ENCODE measurements at regions not wholly inside any gene's neighbourhood (a gene's known extent, or its start where the extent isn't known, plus 50 kb on each side); places are given as distances from the start of the nearest gene placed in this dataset.
"Not testable (repeated sequence)": the region's sequence is repeated elsewhere in the genome, so short reads cannot be mapped to it uniquely, and the experiment has no call there.

DNA sequence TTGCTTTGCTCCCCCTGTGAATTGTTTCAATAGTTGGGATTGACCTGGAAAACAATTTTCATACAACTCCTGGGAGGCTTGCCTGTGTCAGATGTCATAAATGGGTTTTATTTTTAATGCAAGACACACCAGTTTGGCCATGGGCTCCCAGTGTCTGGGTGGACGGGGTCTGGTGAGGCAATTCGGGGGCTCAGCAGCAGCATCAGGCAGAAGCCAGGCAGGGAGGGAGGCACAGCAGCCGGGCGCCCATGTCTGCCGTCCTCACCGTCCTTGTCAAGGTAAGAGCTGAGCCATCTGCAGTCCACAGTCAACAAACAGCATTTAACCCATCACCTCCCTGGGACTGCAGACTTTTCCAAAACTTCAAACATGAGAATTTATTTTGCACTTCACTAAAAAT, 150.6 kb downstream of the NPIPB11 start:
- in situ Hi-C loops (cut with MboI): not testable (repeated sequence)

DNA sequence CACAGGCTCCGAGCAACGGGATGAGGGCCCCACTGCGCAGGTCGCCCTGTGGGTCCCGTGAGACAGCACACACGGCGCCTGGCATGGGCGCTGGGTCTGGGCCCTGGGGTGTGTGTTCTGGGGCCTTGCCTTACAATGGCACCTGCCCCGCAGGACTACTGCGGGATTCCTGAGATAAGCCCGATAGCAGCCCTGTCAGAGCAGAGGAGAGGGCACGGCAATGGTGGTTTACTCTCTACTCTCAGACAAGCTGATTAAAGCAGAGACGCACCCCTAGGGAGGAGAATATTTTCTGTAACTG, 151.1 kb downstream of the NPIPB11 start:
- H3K9me3 ChIP-seq (replicated peaks; ENCODE audit: control insufficient read depth, insufficient read depth, low read length); RAD21 ChIA-PET (ENCODE audit: unreplicated experiment); CTCF ChIA-PET; H3K79me2 ChIP-seq (ENCODE audit: control insufficient read depth, insufficient read depth, low read length); in situ Hi-C loops (cut with MboI); H3K9ac ChIP-seq (ENCODE audit: control insufficient read depth, insufficient read depth, low read length); FAIRE-seq; H2AFZ ChIP-seq (ENCODE audit: control insufficient read depth, low read depth, low read length); H4K20me1 ChIP-seq (ENCODE audit: control insufficient read depth, insufficient read depth); POLR2A ChIA-PET; intact Hi-C loops (cut with micrococcal nuclease; ENCODE audit: unreplicated experiment); H3K27ac ChIP-seq (ENCODE audit: control insufficient read depth, insufficient read depth); DNase-seq (ENCODE audit: low read depth, low spot score); ATAC-seq; BruUV-seq (replicated peaks); H3K4me3 ChIP-seq; SMC1A ChIA-PET (ENCODE audit: uncharacterized antibody, unreplicated experiment); H3K4me2 ChIP-seq (ENCODE audit: control insufficient read depth, insufficient read depth); H3K27me3 ChIP-seq (replicated peaks in 1 of 2; ENCODE audit: control insufficient read depth in 2 of 2, insufficient read depth in 2 of 2, low read length in 1 of 2); H3K4me1 ChIP-seq (ENCODE audit: control insufficient read depth, insufficient read depth, low read length); H3K36me3 ChIP-seq (ENCODE audit: control insufficient read depth in 2 of 2, insufficient read depth in 2 of 2, low read length in 1 of 2): not testable (repeated sequence)
- 17% methylated on average over 6 of the region's 13 CpGs for WGBS (ENCODE audit: insufficient coverage, insufficient replicate concordance, low lambda C conversion rate, missing lambda C conversion rate)

More for the DNA sequence above, 150.6 kb downstream of the NPIPB11 start:
- BruUV-seq (replicated peaks); H3K9me3 ChIP-seq (replicated peaks; ENCODE audit: control insufficient read depth, insufficient read depth, low read length); H3K79me2 ChIP-seq (ENCODE audit: control insufficient read depth, insufficient read depth, low read length); intact Hi-C loops (cut with micrococcal nuclease; ENCODE audit: unreplicated experiment); POLR2A ChIA-PET; H3K27ac ChIP-seq (ENCODE audit: control insufficient read depth, insufficient read depth); ATAC-seq; H2AFZ ChIP-seq (ENCODE audit: control insufficient read depth, low read depth, low read length); RAD21 ChIA-PET (ENCODE audit: unreplicated experiment); H3K4me1 ChIP-seq (ENCODE audit: control insufficient read depth, insufficient read depth, low read length); CTCF ChIA-PET; FAIRE-seq; SMC1A ChIA-PET (ENCODE audit: uncharacterized antibody, unreplicated experiment); H3K4me2 ChIP-seq (ENCODE audit: control insufficient read depth, insufficient read depth); H3K9ac ChIP-seq (ENCODE audit: control insufficient read depth, insufficient read depth, low read length); H3K27me3 ChIP-seq (replicated peaks in 1 of 2; ENCODE audit: control insufficient read depth in 2 of 2, insufficient read depth in 2 of 2, low read length in 1 of 2); H4K20me1 ChIP-seq (ENCODE audit: control insufficient read depth, insufficient read depth); H3K4me3 ChIP-seq; DNase-seq (ENCODE audit: low read depth, low spot score); H3K36me3 ChIP-seq (ENCODE audit: control insufficient read depth in 2 of 2, insufficient read depth in 2 of 2, low read length in 1 of 2): not testable (repeated sequence)
- WGBS (ENCODE audit: insufficient coverage, insufficient replicate concordance, low lambda C conversion rate, missing lambda C conversion rate): 68% methylated on average over 6 of the region's 6 CpGs

Data from GM12878 (cell line).